Activated T-cell treated with anti-CD3 and anti-CD28 coated beads for 48 hours (primary cell): ENCODE measurements at regions not wholly inside any gene's neighbourhood (a gene's known extent, or its start where the extent isn't known, plus 50 kb on each side); places are given as distances from the start of the nearest gene placed in this dataset.

Experiments
- DNase-seq: peaks from one replicate; pipeline ENCODE4 v3.0.0-alpha.2; 2020; ENCODE audit warnings: low read depth

- DNase-seq = no peak
Measured at GRCh38 chr10:55158633-55159032, 357.6 kb upstream of the PCDH15 start.

DNA sequence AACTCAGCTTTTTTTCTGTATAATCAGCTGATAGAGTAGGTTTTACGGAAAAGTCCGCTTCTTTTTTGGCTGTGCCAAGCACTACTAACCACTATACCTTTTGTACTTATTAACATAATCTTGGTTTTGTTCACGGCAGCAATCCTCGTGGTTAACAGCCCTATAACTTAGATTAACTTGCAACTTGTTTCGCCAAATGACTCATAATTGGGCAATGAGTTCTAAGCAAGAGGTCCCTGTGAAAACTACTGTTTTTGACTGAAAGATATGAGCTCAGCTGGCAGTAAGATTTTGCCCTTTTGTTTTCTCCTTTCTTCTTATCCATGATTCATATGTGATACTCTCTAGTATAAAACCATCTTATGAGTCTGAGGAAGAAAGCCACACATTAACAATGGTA is 345.0 kb upstream of the PCDH15 start:
- no peak for DNase-seq

GRCh38 chr10:55144001-55144400 is 343.0 kb upstream of the PCDH15 start:
- no peak for DNase-seq

DNA sequence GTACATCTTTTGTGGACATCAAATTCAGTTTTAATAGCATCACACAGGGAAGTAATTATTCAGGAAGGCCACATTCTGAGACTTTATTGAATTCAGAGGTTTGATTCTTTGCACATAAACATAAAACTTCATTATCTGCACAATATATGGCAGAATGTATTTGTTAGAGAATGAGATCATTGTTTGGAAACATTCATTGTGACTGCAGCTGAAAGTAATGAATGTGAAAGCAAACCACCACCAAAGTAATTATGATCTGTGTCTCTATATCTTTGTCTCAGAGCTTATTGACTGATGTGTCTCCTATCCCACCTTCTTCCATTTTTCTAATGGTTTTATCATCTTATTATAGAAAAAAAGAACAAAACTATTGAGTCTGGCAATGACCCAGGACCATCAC is 340.9 kb upstream of the PCDH15 start:
- DNase-seq = no peak

DNA sequence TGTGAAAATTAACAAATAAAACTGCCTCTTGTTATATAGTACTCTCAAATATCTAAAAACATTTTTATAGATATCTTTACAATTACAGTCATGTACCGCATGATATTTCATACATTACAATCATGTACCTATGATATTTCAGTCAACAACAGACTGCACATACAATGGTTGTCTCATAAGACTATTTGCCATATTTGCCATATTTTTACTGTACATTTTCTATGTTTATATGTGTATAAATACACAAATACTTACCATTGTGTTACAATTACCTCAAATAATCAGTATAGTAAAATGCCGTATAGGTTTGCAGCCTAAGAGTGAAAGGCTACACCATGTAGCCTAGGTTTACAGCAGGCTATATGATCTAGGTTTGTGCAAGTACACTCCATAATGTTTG is 336.0 kb upstream of the PCDH15 start:
- no peak for DNase-seq

DNA sequence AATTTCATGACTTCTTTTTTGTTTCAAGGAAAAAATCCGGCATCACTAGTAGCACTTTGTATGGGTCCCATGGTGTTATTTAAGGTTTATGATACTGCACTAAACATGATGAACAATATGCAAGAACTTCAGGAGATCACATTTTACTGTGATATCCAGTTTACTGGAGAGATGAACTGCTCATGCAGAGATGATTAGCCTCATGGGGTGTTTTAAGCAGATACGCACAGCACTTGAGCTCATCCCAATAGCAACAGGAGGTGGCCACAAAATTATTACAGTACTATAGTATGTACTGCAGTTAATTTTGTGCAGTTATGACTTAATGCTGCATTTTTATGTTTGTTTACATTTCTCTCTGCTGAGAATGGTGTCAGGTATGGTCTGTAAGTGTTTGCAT is 303.7 kb upstream of the PCDH15 start:
- DNase-seq = no peak

GRCh38 chr10:55098452-55098851 is 297.4 kb upstream of the PCDH15 start:
- no peak for DNase-seq

- DNase-seq = no peak
Measured at GRCh38 chr10:55091691-55092328, 290.8 kb upstream of the PCDH15 start.

DNA sequence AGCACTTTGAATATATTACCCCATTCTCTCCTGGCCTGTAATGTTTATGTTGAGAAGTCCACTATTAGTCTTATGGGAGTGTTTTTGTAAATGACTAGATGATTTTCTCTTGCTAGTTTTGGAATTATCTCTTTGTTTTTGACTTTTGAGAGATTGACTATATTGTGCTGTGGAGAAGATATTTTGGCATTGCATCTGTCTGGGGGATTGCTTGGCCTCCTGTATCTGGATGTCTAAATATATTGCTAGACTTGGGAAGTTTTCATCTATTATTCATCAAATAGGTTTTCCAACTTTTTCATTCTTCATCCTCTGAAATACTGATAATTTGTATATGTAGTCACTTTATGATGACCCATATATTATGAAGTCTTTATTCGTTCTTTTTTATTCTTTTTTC is 277.1 kb upstream of the PCDH15 start:
- no peak for DNase-seq

- DNase-seq = no peak
Measured at GRCh38 chr10:55065185-55065584, 264.2 kb upstream of the PCDH15 start.

DNA sequence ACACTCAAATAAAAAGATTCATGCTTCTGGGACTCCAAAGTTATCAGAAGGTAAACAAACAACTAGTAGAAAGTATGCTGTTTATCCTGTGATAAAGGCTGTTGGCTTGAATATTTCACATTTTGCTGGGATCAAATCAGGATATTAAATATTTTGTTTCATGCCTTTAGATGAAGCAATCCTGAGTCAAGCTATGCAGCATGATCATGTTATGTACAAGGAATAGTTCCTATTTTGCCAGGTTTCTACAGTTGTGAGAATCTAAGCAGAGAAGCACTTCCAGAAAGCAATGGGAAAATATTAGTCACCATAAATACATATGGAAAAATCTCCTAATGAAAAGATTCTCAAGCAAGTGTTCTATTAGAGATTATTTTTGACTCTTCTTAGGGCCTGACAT is 262.8 kb upstream of the PCDH15 start:
- DNase-seq = no peak

GRCh38 chr10:55062349-55062748 is 261.3 kb upstream of the PCDH15 start:
- no peak for DNase-seq

DNA sequence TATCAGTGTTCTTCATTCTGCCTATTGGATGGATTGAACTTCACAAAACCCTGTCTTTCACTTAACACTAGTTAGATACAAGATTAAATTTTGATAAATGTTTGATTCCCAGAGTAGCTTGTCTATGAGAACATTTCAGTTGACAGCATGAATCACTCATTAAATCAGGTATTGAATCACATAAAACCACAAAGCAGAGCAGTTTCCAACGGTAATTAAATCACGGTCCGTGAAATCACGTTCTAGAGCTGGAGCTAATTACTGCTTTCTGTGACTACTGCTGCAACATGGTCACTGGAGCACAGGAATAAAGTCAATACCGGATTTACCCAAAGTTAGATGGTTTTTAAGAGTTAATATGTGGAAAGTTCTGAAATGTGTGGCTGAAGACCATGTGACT is 257.8 kb upstream of the PCDH15 start:
- no peak for DNase-seq

GRCh38 chr10:55051515-55051914 is 250.5 kb upstream of the PCDH15 start:
- DNase-seq = no peak

DNA sequence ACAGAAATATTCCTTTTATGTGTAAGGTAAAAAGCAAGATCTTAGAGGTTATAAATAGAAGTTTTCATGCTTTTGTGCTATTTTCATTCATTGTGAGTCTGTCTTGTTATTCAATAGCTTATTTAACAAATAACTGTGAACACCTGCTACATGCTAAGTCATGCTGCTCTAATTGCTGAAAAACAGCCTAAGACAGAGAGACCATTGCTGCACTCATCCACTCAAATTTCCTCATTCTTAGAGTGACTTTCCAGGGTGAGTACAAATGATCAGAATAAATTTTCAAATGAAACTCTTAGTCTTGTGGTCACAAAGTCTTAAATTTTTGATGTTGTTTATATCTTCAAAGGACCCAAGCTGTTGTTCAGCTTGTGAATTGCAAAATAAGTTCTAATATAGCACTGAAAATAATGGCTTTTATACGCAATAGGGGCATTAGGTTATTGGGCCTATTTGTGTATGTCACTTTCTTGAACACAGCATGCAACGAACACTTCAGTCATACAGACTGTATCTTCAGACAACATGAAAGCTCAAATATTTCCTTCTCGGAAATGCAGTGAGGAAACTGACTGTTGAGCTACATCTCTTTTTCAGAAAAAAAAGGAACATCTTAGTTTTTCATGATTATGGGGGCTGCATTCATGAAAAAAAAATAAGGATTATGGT is 247.9 kb upstream of the PCDH15 start:
- DNase-seq = no peak

- DNase-seq = no peak
Measured at GRCh38 chr10:55043540-55043939, 242.5 kb upstream of the PCDH15 start.

DNA sequence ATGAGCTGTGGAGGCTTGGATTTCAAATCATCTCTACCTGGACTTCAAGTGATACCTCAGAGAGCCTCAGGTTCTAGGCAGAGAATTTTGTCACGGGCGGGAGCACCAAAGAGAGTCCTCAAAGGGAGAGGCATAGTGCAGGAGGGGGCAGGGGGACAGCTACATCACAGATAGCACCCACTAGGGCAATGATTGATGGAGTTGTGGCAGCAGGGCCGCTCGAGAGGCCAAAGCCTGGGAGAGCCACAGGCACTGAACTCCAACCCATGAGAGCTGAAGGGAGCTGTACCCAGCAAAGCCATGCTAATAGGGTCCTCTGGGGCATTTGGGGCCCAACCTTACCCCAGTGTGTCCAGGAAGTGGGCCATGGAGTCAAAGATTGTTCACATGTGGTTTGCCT is 232.0 kb upstream of the PCDH15 start:
- DNase-seq = no peak

DNA sequence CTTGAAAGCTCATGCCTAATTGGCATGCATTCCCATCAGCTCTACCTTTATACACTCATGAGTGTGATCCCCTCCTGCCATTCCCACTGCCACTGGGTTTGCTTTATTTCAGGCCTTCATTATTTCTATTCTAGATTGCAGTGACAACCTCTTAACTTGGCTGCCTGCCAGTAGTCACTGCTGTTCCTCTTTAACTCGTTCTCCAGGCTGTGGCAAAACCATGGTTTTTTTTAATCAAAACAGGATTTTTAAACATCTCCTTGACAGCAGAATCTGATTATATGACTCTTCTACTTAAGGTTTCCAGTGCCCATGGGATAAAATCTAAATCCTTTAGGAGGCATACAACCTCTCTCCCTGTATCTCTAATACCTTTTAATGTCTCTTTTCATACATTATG is 223.7 kb upstream of the PCDH15 start:
- no peak for DNase-seq

GRCh38 chr10:55019439-55019838 is 218.4 kb upstream of the PCDH15 start:
- no peak for DNase-seq

GRCh38 chr10:55013318-55013717 is 212.3 kb upstream of the PCDH15 start:
- no peak for DNase-seq

GRCh38 chr10:55002420-55002819 is 201.4 kb upstream of the PCDH15 start:
- DNase-seq = no peak

DNA sequence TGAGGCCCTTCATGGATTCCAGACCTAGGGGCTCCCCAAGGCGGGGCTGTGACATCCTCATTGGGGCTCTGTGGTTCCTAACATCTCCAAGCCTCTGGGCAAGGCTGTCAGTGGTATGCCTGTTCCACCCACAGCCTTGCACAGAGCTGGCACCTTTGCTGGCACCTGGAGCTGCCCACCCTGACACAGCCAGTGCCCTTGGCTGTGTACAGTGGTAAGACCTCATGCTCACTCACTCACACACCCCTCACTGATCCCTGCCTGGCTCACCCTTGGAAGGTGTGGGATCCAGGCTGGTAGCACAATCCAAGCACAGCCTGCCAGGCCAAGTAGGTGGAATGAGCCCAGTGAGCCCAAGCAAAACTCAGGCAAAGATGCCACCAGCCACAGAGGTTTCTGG is 200.4 kb upstream of the PCDH15 start:
- DNase-seq = no peak

DNA sequence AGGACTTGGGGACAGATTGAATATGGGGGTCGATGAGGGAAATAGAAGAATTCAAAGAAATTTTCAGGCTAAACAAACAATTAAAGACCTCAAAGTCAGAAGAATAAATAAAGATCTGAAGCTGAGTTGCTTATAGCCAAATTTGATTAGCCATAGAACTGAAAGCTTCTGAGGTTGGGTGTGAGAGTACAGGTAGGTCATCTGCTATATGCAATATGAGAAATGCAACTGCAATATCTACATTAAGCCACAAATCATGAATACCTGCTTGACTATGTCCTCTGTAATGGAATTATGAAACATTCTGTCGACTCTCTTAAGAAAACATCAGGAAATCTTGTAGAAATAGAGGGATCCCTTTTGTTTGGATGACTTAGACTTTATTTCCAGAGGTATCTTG is 192.1 kb upstream of the PCDH15 start:
- no peak for DNase-seq

GRCh38 chr10:54985732-54986131 is 184.7 kb upstream of the PCDH15 start:
- DNase-seq = no peak
